ENCODE measurements at regions not wholly inside any gene's neighbourhood (a gene's known extent, or its start where the extent isn't known, plus 50 kb on each side); places are given as distances from the start of the nearest gene placed in this dataset.

GRCh38 chr9:13779106-13779505, 499.6 kb upstream of the MPDZ start:
- 82 to 86% methylated on average over 5 of the region's 5 CpGs for WGBS, 2 donors
- no peak overlapping the region for H3K27ac ChIP-seq (ENCODE audit: low read depth in 1 of 2, low read length in 1 of 2)
- no peak for TF ChIP-seq CTCF (IDR thresholded peaks at IDR 0.05; ENCODE audit: control extremely low read depth, extremely low read depth)

DNA sequence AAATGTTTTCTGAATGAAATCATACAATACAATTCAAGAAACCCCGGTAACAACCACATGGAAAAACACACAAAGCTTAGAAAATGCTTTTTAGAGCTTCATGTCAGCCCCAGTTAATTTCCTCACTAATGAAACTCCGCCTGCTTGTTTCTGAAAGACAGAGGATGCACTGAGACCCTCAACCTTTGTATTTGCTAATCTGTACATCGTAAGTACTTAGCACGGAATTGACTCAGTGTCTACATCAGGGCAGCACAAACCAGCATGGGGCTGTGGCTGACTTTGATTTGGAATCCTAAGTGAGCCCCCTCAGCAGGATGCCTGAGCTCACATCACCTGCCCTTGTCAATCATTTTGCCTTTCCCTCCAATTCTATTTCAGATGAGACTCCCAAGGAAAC, 499.1 kb upstream of the MPDZ start:
- WGBS, 2 donors: 82 to 90% methylated on average over 4 of the region's 4 CpGs
- Histone ChIP-seq H3K27me3 (ENCODE audit: control insufficient read depth in 3 of 3, insufficient read depth in 3 of 3, low read length in 2 of 3) (no peaks in the 10 kb centered on the region), H3K9ac (ENCODE audit: insufficient read depth in 1 of 2, low read length in 2 of 2) (peak overlapping the region in 1 of 2 donors; percentile 38), H3K4me3 (no peak overlapping the region), H3K9me3 (ENCODE audit: control insufficient read depth in 4 of 4, insufficient read depth in 3 of 4, low read length in 3 of 4) (peaks cover 0 to 3% (median 0%) of the 10 kb centered on the region in 4 donors), H3K4me1 (ENCODE audit: control insufficient read depth in 5 of 5, insufficient read depth in 5 of 5, low read length in 5 of 5) (peaks cover 0 to 4% (median 0%) of the 10 kb centered on the region in 5 donors), H3K36me3 (ENCODE audit: control insufficient read depth in 4 of 4, insufficient read depth in 4 of 4, low read length in 4 of 4) (no peaks in the 10 kb centered on the region), H3K27ac (ENCODE audit: low read depth in 1 of 2, low read length in 1 of 2) (no peak overlapping the region)
- no peak for TF ChIP-seq CTCF (IDR thresholded peaks at IDR 0.05; ENCODE audit: control extremely low read depth, extremely low read depth)
- ATAC-seq (ENCODE audit: insufficient read depth, low FRiP score) (no peak), DNase-seq (peak in 1 of 3 donors; percentile 39)

More at GRCh38 chr9:13779106-13779505, 499.6 kb upstream of the MPDZ start:
- Histone ChIP-seq H3K9ac (ENCODE audit: insufficient read depth in 1 of 2, low read length in 2 of 2) (no peak overlapping the region), H3K27me3 (ENCODE audit: control insufficient read depth in 3 of 3, insufficient read depth in 3 of 3, low read length in 2 of 3) (no peaks in the 10 kb centered on the region), H3K36me3 (ENCODE audit: control insufficient read depth in 4 of 4, insufficient read depth in 4 of 4, low read length in 4 of 4) (no peaks in the 10 kb centered on the region), H3K9me3 (ENCODE audit: control insufficient read depth in 4 of 4, insufficient read depth in 3 of 4, low read length in 3 of 4) (peaks cover 0 to 3% (median 0%) of the 10 kb centered on the region in 4 donors), H3K4me3 (no peak overlapping the region), H3K4me1 (ENCODE audit: control insufficient read depth in 5 of 5, insufficient read depth in 5 of 5, low read length in 5 of 5) (peaks cover 0 to 4% (median 0%) of the 10 kb centered on the region in 5 donors)
- ATAC-seq (ENCODE audit: insufficient read depth, low FRiP score) (no peak), DNase-seq (no peak)

GRCh38 chr9:13770956-13771355, 491.5 kb upstream of the MPDZ start:
- ATAC-seq (ENCODE audit: insufficient read depth, low FRiP score) (no peak), DNase-seq (no peak)
- TF ChIP-seq CTCF (IDR thresholded peaks at IDR 0.05; ENCODE audit: control extremely low read depth, extremely low read depth): no peak
- Histone ChIP-seq H3K27me3 (ENCODE audit: control insufficient read depth in 3 of 3, insufficient read depth in 3 of 3, low read length in 2 of 3) (no peaks in the 10 kb centered on the region), H3K36me3 (ENCODE audit: control insufficient read depth in 4 of 4, insufficient read depth in 4 of 4, low read length in 4 of 4) (no peaks in the 10 kb centered on the region), H3K9ac (ENCODE audit: insufficient read depth in 1 of 2, low read length in 2 of 2) (no peak overlapping the region), H3K27ac (ENCODE audit: low read depth in 1 of 2, low read length in 1 of 2) (no peak overlapping the region), H3K4me3 (no peak overlapping the region), H3K9me3 (ENCODE audit: control insufficient read depth in 4 of 4, insufficient read depth in 3 of 4, low read length in 3 of 4) (no peaks in the 10 kb centered on the region), H3K4me1 (ENCODE audit: control insufficient read depth in 5 of 5, insufficient read depth in 5 of 5, low read length in 5 of 5) (no peaks in the 10 kb centered on the region)
- whole genome bisulfite sequencing, 2 donors: 90 to 94% methylated on average over 3 of the region's 3 CpGs

DNA sequence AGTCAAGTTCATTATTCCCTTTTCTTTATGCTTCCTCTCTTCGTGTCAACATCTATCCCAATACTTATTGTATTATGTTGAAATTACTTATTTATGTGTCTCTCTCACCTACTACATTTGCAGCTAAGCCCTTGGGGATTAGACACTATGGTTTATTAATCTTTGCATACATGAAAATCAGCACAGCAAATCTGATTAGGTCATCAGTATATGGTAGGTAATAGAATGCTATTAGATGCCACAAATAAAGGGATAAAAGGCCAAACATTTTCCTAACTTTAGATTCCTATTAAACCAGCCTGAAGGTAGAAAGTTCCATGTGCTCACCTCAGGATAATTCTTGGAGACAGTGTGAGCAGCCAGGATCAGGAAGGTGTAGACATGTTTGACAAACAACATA, 490.1 kb upstream of the MPDZ start:
- WGBS, 2 donors: 92% methylated on average over 1 of the region's 1 CpG
- H3K9ac ChIP-seq (ENCODE audit: insufficient read depth in 1 of 2, low read length in 2 of 2): no peak overlapping the region
- DNase-seq (no peak), ATAC-seq (ENCODE audit: insufficient read depth, low FRiP score) (no peak)
- no peaks in the 10 kb centered on the region for H3K27me3 ChIP-seq (ENCODE audit: control insufficient read depth in 3 of 3, insufficient read depth in 3 of 3, low read length in 2 of 3)
- no peak overlapping the region for H3K27ac ChIP-seq (ENCODE audit: low read depth in 1 of 2, low read length in 1 of 2)
- no peak for TF ChIP-seq CTCF (IDR thresholded peaks at IDR 0.05; ENCODE audit: control extremely low read depth, extremely low read depth)
- H3K36me3 ChIP-seq (ENCODE audit: control insufficient read depth in 4 of 4, insufficient read depth in 4 of 4, low read length in 4 of 4): no peaks in the 10 kb centered on the region
- H3K9me3 ChIP-seq (ENCODE audit: control insufficient read depth in 4 of 4, insufficient read depth in 3 of 4, low read length in 3 of 4): no peaks in the 10 kb centered on the region
- H3K4me3 ChIP-seq: no peak overlapping the region
- H3K4me1 ChIP-seq (ENCODE audit: control insufficient read depth in 5 of 5, insufficient read depth in 5 of 5, low read length in 5 of 5): no peaks in the 10 kb centered on the region
